CD4-positive, alpha-beta memory T cell (primary cell): ENCODE measurements at regions not wholly inside any gene's neighbourhood (a gene's known extent, or its start where the extent isn't known, plus 50 kb on each side); places are given as distances from the start of the nearest gene placed in this dataset.

Experiments used
- CTCF ChIA-PET: fragments of 350-600 bp; sonication (Branson Sonifier 250); formaldehyde crosslinking; loops from one replicate; lab custom pipeline; 2021; ENCODE audit warnings: inconsistent platforms; ENCODE audit not compliant: partially characterized antibody; lab: Charles Lee
- POLR2A ChIA-PET: fragments of 350-600 bp; sonication (Branson Sonifier 250); formaldehyde crosslinking; loops from one replicate; lab custom pipeline; 2021; ENCODE audit not compliant: partially characterized antibody; lab: Charles Lee
- DNase-seq, 5 donors: peaks; one replicate each; pipeline versions ENCODE4 v3.0.0 to v3.0.0-alpha.2; 2020 to 2022; ENCODE audit warnings: mixed read lengths in 1 of 5
- H3K27ac ChIP-seq: one replicate; pipeline ENCODE4 v1.7.0; 2013; ENCODE audit warnings: low read depth, low read length
- H3K27me3 ChIP-seq: 2 replicates; pipeline ENCODE4 v1.7.0; 2013; ENCODE audit warnings: mild to moderate bottlenecking, low read length, moderate library complexity; ENCODE audit not compliant: insufficient read depth
- H3K36me3 ChIP-seq: 2 replicates; pipeline ENCODE4 v1.7.0; 2013; ENCODE audit warnings: mild to moderate bottlenecking, low read length, moderate library complexity; ENCODE audit not compliant: insufficient read depth
- H3K4me1 ChIP-seq: 2 replicates; pipeline ENCODE4 v1.7.0; 2013; ENCODE audit warnings: mild to moderate bottlenecking, low read length, moderate library complexity; ENCODE audit not compliant: insufficient read depth
- H3K4me3 ChIP-seq, 2 donors: one replicate each; pipeline ENCODE4 v1.7.0; 2013; ENCODE audit warnings: low read length in 2 of 2, mild to moderate bottlenecking in 1 of 2
- H3K9me3 ChIP-seq, 2 donors: one replicate each; pipeline ENCODE4 v1.7.0; 2013; ENCODE audit warnings: low read length in 2 of 2, control low read depth in 1 of 2; ENCODE audit not compliant: control insufficient read depth in 1 of 2
- H3K27ac Mint-ChIP-seq, 7 donors: one replicate each; pipeline ENCODE4 v1.8.0; 2020 to 2021; ENCODE audit warnings: mixed read lengths in 7 of 7, mild to moderate bottlenecking in 6 of 7, inconsistent platforms in 3 of 7, moderate library complexity in 3 of 7
- H3K27me3 Mint-ChIP-seq, 2 donors: one replicate each; pipeline ENCODE4 v1.8.0; 2020 to 2021; ENCODE audit warnings: mixed read lengths in 2 of 2
- H3K36me3 Mint-ChIP-seq, 2 donors: one replicate each; pipeline ENCODE4 v1.8.0; 2020 to 2021; ENCODE audit warnings: mixed read lengths in 2 of 2, inconsistent platforms in 1 of 2, mild to moderate bottlenecking in 1 of 2
- H3K4me1 Mint-ChIP-seq, 4 donors: one replicate each; pipeline ENCODE4 v1.8.0; 2020 to 2021; ENCODE audit warnings: mixed read lengths in 4 of 4, mild to moderate bottlenecking in 1 of 4
- H3K4me3 Mint-ChIP-seq, 8 donors: one replicate each; pipeline ENCODE4 v1.8.0; 2020 to 2021; ENCODE audit warnings: mixed read lengths in 8 of 8, mild to moderate bottlenecking in 7 of 8, moderate library complexity in 6 of 8, inconsistent platforms in 3 of 8
- H3K9me3 Mint-ChIP-seq, 8 donors: one replicate each; pipeline ENCODE4 v1.8.0; 2020 to 2021; ENCODE audit warnings: mixed read lengths in 8 of 8, mild to moderate bottlenecking in 5 of 8, inconsistent platforms in 3 of 8, moderate library complexity in 1 of 8
- intact Hi-C: fragments of 100-400 bp; cut with micrococcal nuclease; formaldehyde crosslinking; loops from one replicate; pipeline ENCODE4 v1.15.1; 2023

DNA sequence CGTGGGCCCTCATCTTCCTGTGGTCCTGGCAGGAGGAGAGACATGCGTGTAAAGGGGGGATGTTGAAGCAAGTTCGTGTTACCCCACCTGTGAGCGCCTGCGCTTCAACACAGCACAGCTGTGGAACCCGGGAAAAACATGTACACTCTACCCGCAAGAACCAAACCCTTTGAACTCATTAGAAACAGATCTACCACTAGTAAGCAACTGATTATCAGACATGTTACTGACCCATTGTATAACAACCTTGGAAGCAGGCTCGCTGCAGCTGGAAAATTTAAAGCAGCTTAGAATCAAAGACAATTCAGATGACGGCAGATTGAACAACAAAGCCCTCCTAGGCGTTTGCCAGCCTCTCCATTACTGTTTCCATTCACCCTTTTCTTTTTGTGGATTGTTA, 771.7 kb upstream of the SALL3 start:
- no peaks in the 10 kb centered on the region for H3K36me3 ChIP-seq
- H3K36me3 Mint-ChIP-seq, result no peaks in the 10 kb centered on the region
- peaks cover 0 to 3% of the 10 kb centered on the region in 2 donors for H3K27me3 Mint-ChIP-seq
- H3K9me3 ChIP-seq, result no peaks in the 10 kb centered on the region
- H3K4me3 Mint-ChIP-seq, result no peak overlapping the region
- no peaks in the 10 kb centered on the region for H3K4me1 Mint-ChIP-seq
- no peak for DNase-seq
- no peaks in the 10 kb centered on the region for H3K4me1 ChIP-seq
- H3K27ac Mint-ChIP-seq, result no peak overlapping the region
- POLR2A ChIA-PET, result no interaction called here
- H3K27ac ChIP-seq, result no peak overlapping the region
- intact Hi-C loops, result no loop called here
- no peaks in the 10 kb centered on the region for H3K27me3 ChIP-seq
- CTCF ChIA-PET, result no interaction called here
- no peak overlapping the region for H3K4me3 ChIP-seq
- H3K9me3 Mint-ChIP-seq, result peaks cover 0 to 2% (median 0%) of the 10 kb centered on the region in 8 donors

DNA sequence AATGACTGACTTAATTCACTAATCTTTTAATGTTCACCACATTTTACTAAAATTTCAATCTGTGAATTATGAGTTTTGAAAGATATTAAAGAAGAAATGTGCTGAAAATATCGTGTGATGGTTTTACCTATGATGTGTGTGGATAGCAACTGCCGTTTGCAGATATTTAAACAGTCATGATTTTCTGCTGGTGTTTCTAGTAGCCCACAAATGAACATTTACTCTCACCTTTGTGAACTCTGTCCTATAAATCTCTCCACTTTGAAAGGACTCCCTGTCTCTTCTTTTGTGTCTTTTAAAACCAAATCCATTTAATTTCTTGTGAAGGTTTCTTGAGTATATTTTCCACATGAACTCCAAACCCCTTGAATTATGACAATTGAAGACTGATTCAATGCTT, 771.2 kb upstream of the SALL3 start:
- intact Hi-C loops, result no loop called here
- Histone ChIP-seq H3K27ac (no peak overlapping the region), H3K9me3 (no peaks in the 10 kb centered on the region), H3K27me3 (no peaks in the 10 kb centered on the region), H3K4me1 (no peaks in the 10 kb centered on the region), H3K36me3 (no peaks in the 10 kb centered on the region), H3K4me3 (no peak overlapping the region)
- POLR2A ChIA-PET, result no interaction called here
- Mint-ChIP-seq H3K9me3 (peaks cover 0 to 2% (median 0%) of the 10 kb centered on the region in 8 donors), H3K27ac (no peak overlapping the region), H3K4me3 (no peak overlapping the region), H3K36me3 (no peaks in the 10 kb centered on the region), H3K27me3 (peaks cover 0 to 3% of the 10 kb centered on the region in 2 donors), H3K4me1 (no peaks in the 10 kb centered on the region)
- DNase-seq, result no peak
- CTCF ChIA-PET, result no interaction called here

DNA sequence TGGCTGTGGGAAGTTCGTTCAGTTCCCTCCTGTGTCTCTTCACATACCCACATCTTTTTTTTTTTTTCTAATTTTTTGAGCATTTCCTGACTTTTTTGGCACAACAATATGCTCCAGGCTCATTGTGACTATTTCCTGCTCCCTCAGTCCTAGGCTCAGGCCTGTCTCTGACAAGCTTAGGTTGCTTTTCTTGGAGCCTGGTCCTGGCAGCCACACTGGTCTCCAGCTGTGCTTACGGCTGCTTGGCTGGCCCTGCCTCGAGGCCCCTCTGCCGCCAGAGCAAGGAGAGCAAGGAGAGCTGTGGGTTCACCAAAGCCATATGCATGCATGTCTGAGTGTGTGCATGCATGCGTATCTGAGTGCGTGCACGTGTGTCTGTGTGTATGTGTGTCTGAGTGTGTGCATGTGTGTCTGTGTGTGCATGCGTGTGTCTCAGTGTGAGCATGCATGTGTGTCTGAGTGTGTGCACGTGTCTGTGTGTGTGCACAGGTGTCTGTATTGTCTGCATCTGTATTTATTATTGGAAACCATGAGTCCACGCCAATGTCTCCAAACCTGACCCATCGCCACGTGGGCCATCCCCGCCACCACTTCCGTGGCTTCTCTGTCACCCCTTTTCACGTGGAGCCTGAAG, 766.1 kb upstream of the SALL3 start:
- POLR2A ChIA-PET, result no interaction called here
- no peak overlapping the region for H3K4me3 Mint-ChIP-seq
- Histone ChIP-seq H3K9me3 (no peaks in the 10 kb centered on the region), H3K36me3 (no peaks in the 10 kb centered on the region), H3K4me1 (no peaks in the 10 kb centered on the region), H3K27me3 (no peaks in the 10 kb centered on the region), H3K27ac (no peak overlapping the region), H3K4me3 (no peak overlapping the region)
- no peaks in the 10 kb centered on the region for H3K4me1 Mint-ChIP-seq
- no peaks in the 10 kb centered on the region for H3K27me3 Mint-ChIP-seq
- H3K36me3 Mint-ChIP-seq, result no peaks in the 10 kb centered on the region
- peaks cover 0 to 9% (median 0%) of the 10 kb centered on the region in 8 donors for H3K9me3 Mint-ChIP-seq
- H3K27ac Mint-ChIP-seq, result no peak overlapping the region
- DNase-seq, result no peak
- intact Hi-C loops, result no loop called here
- CTCF ChIA-PET, result no interaction called here

DNA sequence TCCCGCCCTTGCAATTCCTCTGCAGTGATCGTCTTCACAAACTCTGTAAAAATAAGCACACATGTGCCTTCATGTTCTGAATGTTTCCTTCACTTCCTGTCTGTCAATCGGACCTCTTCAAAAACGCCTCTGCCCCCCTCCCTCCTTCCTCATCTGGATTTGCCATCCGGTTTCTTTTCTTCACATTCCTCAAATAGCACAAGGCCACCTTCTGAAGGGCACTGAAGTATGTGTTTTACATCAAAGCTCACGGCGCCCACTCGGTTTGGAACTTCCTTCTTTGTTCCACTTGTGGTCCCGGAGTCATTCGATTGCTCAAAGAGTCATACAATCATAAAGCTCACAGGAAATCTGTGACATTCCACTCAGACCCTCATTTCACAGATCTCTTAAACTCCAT, 758.1 kb upstream of the SALL3 start:
- Mint-ChIP-seq H3K4me1 (no peaks in the 10 kb centered on the region), H3K36me3 (no peaks in the 10 kb centered on the region), H3K27ac (no peak overlapping the region), H3K27me3 (peaks cover 0 to 5% of the 10 kb centered on the region in 2 donors), H3K9me3 (peaks cover 0 to 5% (median 0%) of the 10 kb centered on the region in 8 donors), H3K4me3 (no peak overlapping the region)
- Histone ChIP-seq H3K4me1 (no peaks in the 10 kb centered on the region), H3K36me3 (no peaks in the 10 kb centered on the region), H3K4me3 (no peak overlapping the region), H3K27me3 (no peaks in the 10 kb centered on the region), H3K9me3 (no peaks in the 10 kb centered on the region), H3K27ac (no peak overlapping the region)
- ChIA-PET CTCF (no interaction called here), POLR2A (no interaction called here)
- intact Hi-C loops, result no loop called here
- DNase-seq, result no peak

DNA sequence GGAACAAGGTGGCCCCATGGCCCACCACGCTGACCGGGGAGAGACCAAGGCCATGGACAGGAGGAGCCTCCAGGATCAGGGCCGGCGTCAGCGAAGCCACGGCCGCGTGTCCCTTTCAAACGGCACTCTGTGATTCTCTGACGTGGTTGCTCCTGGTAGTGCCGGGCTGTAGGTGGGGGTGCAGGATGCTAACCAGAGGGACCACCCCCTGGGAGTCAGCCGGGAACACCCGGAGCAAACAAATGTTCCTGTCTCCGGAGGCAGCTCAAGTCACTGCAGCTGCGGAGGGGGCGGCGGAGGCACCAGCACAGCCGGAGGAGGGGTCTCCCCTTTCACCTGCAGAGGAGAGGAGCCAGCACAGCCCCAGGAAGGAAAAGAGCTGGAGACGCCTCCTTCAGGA, 750.6 kb upstream of the SALL3 start:
- H3K9me3 ChIP-seq, result no peaks in the 10 kb centered on the region
- ChIA-PET CTCF (no interaction called here), POLR2A (no interaction called here)
- no peaks in the 10 kb centered on the region for H3K27me3 ChIP-seq
- peaks cover 0 to 12% (median 8%) of the 10 kb centered on the region in 8 donors for H3K9me3 Mint-ChIP-seq
- H3K4me1 ChIP-seq, result no peaks in the 10 kb centered on the region
- DNase-seq, result no peak
- no peaks in the 10 kb centered on the region for H3K36me3 ChIP-seq
- intact Hi-C loops, result no loop called here
- H3K4me3 ChIP-seq, result no peak overlapping the region
- peaks cover 0 to 2% of the 10 kb centered on the region in 2 donors for H3K27me3 Mint-ChIP-seq
- H3K36me3 Mint-ChIP-seq, result peaks cover 0 to 1% of the 10 kb centered on the region in 2 donors
- no peaks in the 10 kb centered on the region for H3K4me1 Mint-ChIP-seq
- H3K27ac ChIP-seq, result no peak overlapping the region
- H3K27ac Mint-ChIP-seq, result no peak overlapping the region
- H3K4me3 Mint-ChIP-seq, result no peak overlapping the region

DNA sequence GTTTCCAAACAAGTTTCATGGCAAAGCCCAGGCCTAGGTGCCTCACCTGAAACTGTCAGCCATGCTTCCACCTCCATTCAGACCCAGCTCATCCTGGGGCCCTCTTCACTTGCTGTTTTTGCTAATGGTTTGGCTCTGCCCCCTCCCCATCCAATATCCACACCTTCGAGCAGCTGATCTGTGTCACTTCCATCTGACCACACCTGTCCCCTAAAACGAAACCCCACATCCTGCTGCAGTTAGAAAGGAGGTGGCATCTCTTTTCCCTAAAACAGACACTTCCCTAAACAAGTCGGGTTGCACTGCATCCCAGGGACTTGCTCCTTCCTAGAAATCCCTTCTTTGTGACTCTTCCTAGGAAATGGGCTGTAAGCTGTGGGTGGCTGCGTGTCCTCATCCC, 748.7 kb upstream of the SALL3 start:
- intact Hi-C loops, result no loop called here
- H3K4me3 ChIP-seq, result no peak overlapping the region
- Mint-ChIP-seq H3K36me3 (peaks cover 0 to 1% of the 10 kb centered on the region in 2 donors), H3K4me3 (no peak overlapping the region), H3K27me3 (peaks cover 0 to 2% of the 10 kb centered on the region in 2 donors), H3K9me3 (peaks cover 0 to 12% (median 8%) of the 10 kb centered on the region in 8 donors), H3K4me1 (no peaks in the 10 kb centered on the region), H3K27ac (no peak overlapping the region)
- H3K9me3 ChIP-seq, result no peaks in the 10 kb centered on the region
- POLR2A ChIA-PET, result no interaction called here
- H3K4me1 ChIP-seq, result no peaks in the 10 kb centered on the region
- CTCF ChIA-PET, result no interaction called here
- no peak for DNase-seq
- H3K36me3 ChIP-seq, result no peaks in the 10 kb centered on the region
- no peak overlapping the region for H3K27ac ChIP-seq
- H3K27me3 ChIP-seq, result no peaks in the 10 kb centered on the region

DNA sequence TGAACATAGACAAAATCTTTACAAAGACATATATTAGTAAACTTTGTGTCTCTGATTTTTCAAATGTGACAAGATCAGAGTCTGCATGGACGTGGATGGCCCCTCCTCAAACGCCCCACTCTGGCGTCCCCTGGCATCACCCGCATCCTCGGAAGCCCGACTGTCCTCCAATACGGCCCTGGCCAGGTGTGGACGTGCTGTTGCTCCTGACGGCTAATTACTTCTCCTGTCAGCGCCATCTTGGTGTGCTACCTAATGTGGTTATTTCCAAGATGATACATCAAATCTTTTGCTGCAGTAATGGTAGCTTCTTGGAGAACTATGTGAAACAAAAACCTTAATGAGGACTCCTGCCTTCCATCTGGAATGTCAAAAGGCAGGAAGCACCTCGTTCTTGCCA, 747.4 kb upstream of the SALL3 start:
- Mint-ChIP-seq H3K27ac (no peak overlapping the region), H3K27me3 (no peaks in the 10 kb centered on the region), H3K4me1 (no peaks in the 10 kb centered on the region), H3K4me3 (no peak overlapping the region), H3K9me3 (peaks cover 0 to 10% (median 6%) of the 10 kb centered on the region in 8 donors), H3K36me3 (peaks cover 0 to 1% of the 10 kb centered on the region in 2 donors)
- Histone ChIP-seq H3K27me3 (no peaks in the 10 kb centered on the region), H3K9me3 (no peaks in the 10 kb centered on the region), H3K27ac (no peak overlapping the region), H3K4me3 (no peak overlapping the region), H3K36me3 (no peaks in the 10 kb centered on the region), H3K4me1 (no peaks in the 10 kb centered on the region)
- CTCF ChIA-PET, result no interaction called here
- no peak for DNase-seq
- intact Hi-C loops, result no loop called here
- POLR2A ChIA-PET, result no interaction called here
